Gastrocnemius medialis (tissue), 4 donors: ENCODE measurements at regions not wholly inside any gene's neighbourhood (a gene's known extent, or its start where the extent isn't known, plus 50 kb on each side); places are given as distances from the start of the nearest gene placed in this dataset.

Experiments
- ATAC-seq, 2 donors: fragments of 150-250 bp; one replicate each; pipeline ENCODE4 v1.9.1; 2016
- DNase-seq, 2 donors: peaks; one replicate each; pipeline ENCODE4 v3.0.0-alpha.2; 2019
- H3K27ac ChIP-seq, 4 donors: fragments of 200-600 bp; sonication (generic); 1 replicate in 1 of 4; 2 replicates in 3 of 4; pipeline ENCODE4 v1.5.1; 2016 to 2018; ENCODE audit warnings: mild to moderate bottlenecking in 2 of 4, moderate library complexity in 1 of 4
- H3K27me3 ChIP-seq, 3 donors: fragments of 200-600 bp; sonication (generic) in 2 of 3; 1 replicate in 1 of 3; 2 replicates in 2 of 3; pipeline versions ENCODE4 v1.5.1 to v1.6.0; 2016 to 2019; ENCODE audit warnings: mild to moderate bottlenecking in 1 of 3, moderate library complexity in 1 of 3
- H3K36me3 ChIP-seq, 2 donors: fragments of 200-600 bp; sonication (generic) in 1 of 2; one replicate each; pipeline ENCODE4 v1.5.1; 2017 to 2018
- H3K4me1 ChIP-seq, 2 donors: fragments of 200-600 bp; sonication (generic) in 1 of 2; one replicate each; pipeline ENCODE4 v1.5.1; 2016 to 2017; ENCODE audit warnings: mild to moderate bottlenecking in 2 of 2
- H3K4me3 ChIP-seq, 4 donors: fragments of 200-600 bp; sonication (generic) in 3 of 4; 1 replicate in 1 of 4; 2 replicates in 3 of 4; pipeline ENCODE4 v1.5.1; 2016 to 2019; ENCODE audit warnings: mild to moderate bottlenecking in 2 of 4
- H3K9me3 ChIP-seq, 3 donors: fragments of 200-600 bp; sonication (generic) in 2 of 3; 1 replicate in 1 of 3; 2 replicates in 2 of 3; pipeline ENCODE4 v1.5.1; 2016 to 2019
- POLR2A ChIP-seq, 2 donors: fragments of 450-650 bp; IDR thresholded peaks; one replicate each; pipeline ENCODE4 v1.6.1; 2017; ENCODE audit warnings: antibody characterized with exemption in 2 of 2, mild to moderate bottlenecking in 2 of 2, moderate library complexity in 2 of 2
- in situ Hi-C, 4 donors: fragments of 200-750 bp; cut with MboI; loops; one replicate each; pipeline versions ENCODE4 v1.15.0 to v1.8.0; 2017; ENCODE audit warnings: low sequenced_read_pairs in 4 of 4
- intact Hi-C: fragments of 100-400 bp; cut with DNase I; formaldehyde crosslinking; loops from one replicate; pipeline ENCODE4 v1.15.1; 2023; ENCODE audit warnings: low total_unique reads
- TF ChIP-seq, protein P1 (sequence below), 5 experiments: fragments of 450-650 bp in 3 of 5; fragments of 200-600 bp in 2 of 5; sonication (generic) in 2 of 5; IDR thresholded peaks in 4 of 5; conservative IDR thresholded peaks in 1 of 5; 1 replicate in 4 of 5; 2 replicates in 1 of 5; pipeline ENCODE4 v1.5.1; 2016 to 2019; ENCODE audit warnings: antibody characterized with exemption in 5 of 5, mild to moderate bottlenecking in 3 of 5, moderate library complexity in 3 of 5

DNA sequence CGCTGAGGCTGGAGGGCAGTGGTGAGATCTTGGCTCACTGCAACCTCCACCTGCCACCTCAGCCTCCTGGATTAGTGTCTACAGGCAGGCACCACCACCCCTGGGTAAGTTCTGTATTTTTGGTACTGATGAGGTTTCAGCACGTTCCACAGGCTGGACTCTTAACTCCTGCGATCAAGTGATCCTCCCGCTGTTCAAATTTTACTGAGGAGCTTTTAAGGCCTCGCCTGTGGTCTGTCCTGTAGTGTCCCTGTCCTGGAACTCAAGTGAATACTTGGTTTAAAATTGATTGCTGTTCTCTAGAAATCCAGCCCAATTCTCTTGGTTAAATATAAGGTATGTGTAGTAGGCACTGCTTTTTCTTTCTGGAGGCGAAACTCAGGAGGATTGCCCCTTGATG is 65.2 kb downstream of the DPRX start:
- Histone ChIP-seq H3K4me1 (no peaks in the 10 kb centered on the region), H3K4me3 (no peak overlapping the region), H3K27me3 (no peaks in the 10 kb centered on the region), H3K36me3 (no peaks in the 10 kb centered on the region), H3K27ac (no peak overlapping the region), H3K9me3 (no peaks in the 10 kb centered on the region)
- ATAC-seq = no peak
- in situ Hi-C loops = no loop called here
- intact Hi-C loops = no loop called here
- DNase-seq = no peak
- TF ChIP-seq, protein P1, sequence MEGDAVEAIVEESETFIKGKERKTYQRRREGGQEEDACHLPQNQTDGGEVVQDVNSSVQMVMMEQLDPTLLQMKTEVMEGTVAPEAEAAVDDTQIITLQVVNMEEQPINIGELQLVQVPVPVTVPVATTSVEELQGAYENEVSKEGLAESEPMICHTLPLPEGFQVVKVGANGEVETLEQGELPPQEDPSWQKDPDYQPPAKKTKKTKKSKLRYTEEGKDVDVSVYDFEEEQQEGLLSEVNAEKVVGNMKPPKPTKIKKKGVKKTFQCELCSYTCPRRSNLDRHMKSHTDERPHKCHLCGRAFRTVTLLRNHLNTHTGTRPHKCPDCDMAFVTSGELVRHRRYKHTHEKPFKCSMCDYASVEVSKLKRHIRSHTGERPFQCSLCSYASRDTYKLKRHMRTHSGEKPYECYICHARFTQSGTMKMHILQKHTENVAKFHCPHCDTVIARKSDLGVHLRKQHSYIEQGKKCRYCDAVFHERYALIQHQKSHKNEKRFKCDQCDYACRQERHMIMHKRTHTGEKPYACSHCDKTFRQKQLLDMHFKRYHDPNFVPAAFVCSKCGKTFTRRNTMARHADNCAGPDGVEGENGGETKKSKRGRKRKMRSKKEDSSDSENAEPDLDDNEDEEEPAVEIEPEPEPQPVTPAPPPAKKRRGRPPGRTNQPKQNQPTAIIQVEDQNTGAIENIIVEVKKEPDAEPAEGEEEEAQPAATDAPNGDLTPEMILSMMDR (IDR thresholded peaks at IDR 0.05 in 4 of 5, conservative IDR thresholded peaks at IDR 0.05 in 1 of 5) = no peak
- no peak for TF ChIP-seq POLR2A (IDR thresholded peaks at IDR 0.05)

GRCh38 chr19:53703361-53703760 is 71.6 kb downstream of the DPRX start:
- TF ChIP-seq POLR2A (IDR thresholded peaks at IDR 0.05) = no peak
- TF ChIP-seq, protein P1 (IDR thresholded peaks at IDR 0.05 in 4 of 5, conservative IDR thresholded peaks at IDR 0.05 in 1 of 5) = no peak
- no peak overlapping the region for H3K27ac ChIP-seq
- no peaks in the 10 kb centered on the region for H3K36me3 ChIP-seq
- H3K4me3 ChIP-seq = no peak overlapping the region
- H3K9me3 ChIP-seq = no peaks in the 10 kb centered on the region
- ATAC-seq (no peak), DNase-seq (no peak)
- in situ Hi-C loops = no loop called here
- H3K27me3 ChIP-seq = no peaks in the 10 kb centered on the region
- H3K4me1 ChIP-seq = no peaks in the 10 kb centered on the region
- intact Hi-C loops = no loop called here

DNA sequence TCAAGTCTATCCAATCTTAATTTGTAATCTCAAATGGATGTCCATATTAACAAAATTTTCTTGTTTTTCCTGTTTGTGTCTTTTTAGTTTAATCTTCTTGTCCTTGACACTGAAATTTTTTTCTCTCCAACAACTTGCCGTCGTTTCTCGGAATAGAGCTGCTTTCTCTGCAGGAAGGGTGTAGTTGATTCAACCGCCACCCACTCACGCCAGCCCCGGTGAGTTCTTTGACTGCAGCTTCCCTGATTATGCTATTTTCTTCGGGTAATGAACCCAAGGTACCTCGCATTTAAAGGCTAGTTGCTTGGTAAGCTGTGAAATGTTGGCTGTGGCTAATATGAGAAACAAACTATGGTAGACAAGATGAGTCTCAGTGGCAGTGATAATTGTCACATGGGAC is 72.2 kb downstream of the DPRX start:
- Histone ChIP-seq H3K27me3 (no peaks in the 10 kb centered on the region), H3K36me3 (no peaks in the 10 kb centered on the region), H3K27ac (no peak overlapping the region), H3K4me1 (no peaks in the 10 kb centered on the region), H3K4me3 (no peak overlapping the region), H3K9me3 (no peaks in the 10 kb centered on the region)
- DNase-seq = no peak
- no peak for ATAC-seq
- TF ChIP-seq POLR2A (IDR thresholded peaks at IDR 0.05) = no peak
- TF ChIP-seq, protein P1 (IDR thresholded peaks at IDR 0.05 in 4 of 5, conservative IDR thresholded peaks at IDR 0.05 in 1 of 5) = no peak
- intact Hi-C loops = no loop called here
- in situ Hi-C loops = no loop called here

DNA sequence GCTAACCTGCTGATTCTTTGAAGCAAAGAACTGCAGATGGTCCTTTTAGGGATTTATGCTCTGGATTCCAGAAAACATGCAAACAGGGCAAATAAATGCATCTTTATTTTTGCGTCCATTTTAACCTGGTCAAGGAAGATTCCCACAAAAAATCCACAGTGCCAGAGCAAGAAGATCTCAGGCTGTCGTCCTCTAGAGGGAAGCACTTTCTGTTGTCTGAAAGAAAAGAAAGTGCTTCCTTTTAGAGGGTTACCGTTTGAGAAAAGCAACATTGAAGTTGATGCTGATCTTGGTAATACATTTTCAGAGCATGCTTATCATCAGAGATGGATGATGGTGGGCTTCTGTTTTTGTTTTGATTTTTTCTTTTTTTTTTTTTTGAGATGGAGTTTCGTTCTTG is 75.5 kb downstream of the DPRX start:
- DNase-seq = no peak
- intact Hi-C loops = no loop called here
- Histone ChIP-seq H3K9me3 (no peaks in the 10 kb centered on the region), H3K36me3 (no peaks in the 10 kb centered on the region), H3K4me1 (no peaks in the 10 kb centered on the region), H3K27ac (no peak overlapping the region), H3K4me3 (no peak overlapping the region), H3K27me3 (no peaks in the 10 kb centered on the region)
- TF ChIP-seq, protein P1 (IDR thresholded peaks at IDR 0.05 in 4 of 5, conservative IDR thresholded peaks at IDR 0.05 in 1 of 5) = no peak
- TF ChIP-seq POLR2A (IDR thresholded peaks at IDR 0.05) = no peak
- in situ Hi-C loops = no loop called here
- no peak for ATAC-seq

DNA sequence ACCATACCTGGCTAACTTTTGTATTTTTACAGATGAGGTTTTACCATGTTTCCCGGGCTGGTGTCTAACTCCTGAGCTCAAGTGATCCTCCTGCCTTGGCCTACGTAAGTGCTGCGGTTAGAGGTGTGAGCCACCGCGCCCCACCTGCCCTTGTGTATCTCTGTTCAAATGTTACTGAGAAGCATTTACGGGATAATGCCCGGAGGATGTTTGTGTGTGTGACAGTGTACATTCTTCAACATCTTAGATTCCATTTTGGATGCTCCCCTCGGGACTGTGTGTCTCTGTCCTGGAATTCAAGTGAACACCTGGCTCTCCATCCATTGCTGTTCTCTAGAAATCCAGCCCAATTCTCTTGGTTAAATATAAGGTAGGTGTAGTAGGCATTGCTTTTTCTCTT is 93.7 kb downstream of the NLRP12 start:
- Histone ChIP-seq H3K36me3 (no peaks in the 10 kb centered on the region), H3K27ac (no peak overlapping the region), H3K27me3 (no peaks in the 10 kb centered on the region), H3K4me3 (no peak overlapping the region), H3K4me1 (no peaks in the 10 kb centered on the region), H3K9me3 (no peaks in the 10 kb centered on the region)
- ATAC-seq (no peak), DNase-seq (no peak)
- in situ Hi-C loops = loop anchor here in 1 of 4 donors (25.0 kb wide), 1 partner anchor 293 kb away; the partner anchor contains the start of gene ZNF761
- intact Hi-C loops = no loop called here
- TF ChIP-seq POLR2A (IDR thresholded peaks at IDR 0.05) = no peak
- TF ChIP-seq, protein P1 (IDR thresholded peaks at IDR 0.05 in 4 of 5, conservative IDR thresholded peaks at IDR 0.05 in 1 of 5) = no peak
